ENCODE measurements at regions not wholly inside any gene's neighbourhood (a gene's known extent, or its start where the extent isn't known, plus 50 kb on each side); places are given as distances from the start of the nearest gene placed in this dataset.

- DNase-seq, result no peak
- in situ Hi-C loops (cut with MboI), result no loop called here
These were observed 298.6 kb downstream of the PABPC4L start for GRCh38 chr4:133903029-133903428.

GRCh38 chr4:133891011-133891410 is 310.6 kb downstream of the PABPC4L start:
- DNase-seq, result no peak
- Histone ChIP-seq H2AFZ (no peak overlapping the region), H3K4me1 (ENCODE audit: insufficient read depth) (no peaks in the 10 kb centered on the region), H4K20me1 (ENCODE audit: insufficient read depth) (no peaks in the 10 kb centered on the region), H3K27ac (no peak overlapping the region), H3K9ac (no peak overlapping the region), H3K27me3 (replicated peaks; ENCODE audit: insufficient read depth) (no peaks in the 10 kb centered on the region), H3K9me3 (ENCODE audit: low read depth) (no peaks in the 10 kb centered on the region), H3K9me2 (ENCODE audit: insufficient read depth) (no peaks in the 10 kb centered on the region), H3K79me2 (ENCODE audit: insufficient read depth) (no peaks in the 10 kb centered on the region), H3K4me2 (ENCODE audit: unreplicated experiment) (no peak overlapping the region), H3F3A (ENCODE audit: insufficient read depth) (no peaks in the 10 kb centered on the region), H3K36me3 (ENCODE audit: low read depth) (no peaks in the 10 kb centered on the region), H3K4me3 (no peak overlapping the region)
- in situ Hi-C loops (cut with MboI), result no loop called here
- WGBS, 2 experiments (ENCODE audit: low coverage in 1 of 2, low lambda C conversion rate in 2 of 2, missing lambda C conversion rate in 2 of 2), result 25 to 38% methylated on average over 1 of the region's 1 CpG
- no peak for TF ChIP-seq EZH2phosphoT487 (IDR thresholded peaks at IDR 0.05; ENCODE audit: insufficient read depth, low read depth)

More at GRCh38 chr4:133903029-133903428, 298.6 kb downstream of the PABPC4L start:
- no peaks in the 10 kb centered on the region for H3K36me3 ChIP-seq (ENCODE audit: low read depth)
- H3F3A ChIP-seq (ENCODE audit: insufficient read depth), result no peaks in the 10 kb centered on the region
- H3K9me3 ChIP-seq (ENCODE audit: low read depth), result no peaks in the 10 kb centered on the region
- H3K9me2 ChIP-seq (ENCODE audit: insufficient read depth), result no peaks in the 10 kb centered on the region
- no peak for TF ChIP-seq EZH2 (IDR thresholded peaks at IDR 0.05; ENCODE audit: insufficient read depth, poor library complexity, severe bottlenecking)
- TF ChIP-seq EZH2phosphoT487 (IDR thresholded peaks at IDR 0.05; ENCODE audit: insufficient read depth, low read depth), result no peak
- no peak overlapping the region for H3K9ac ChIP-seq
- no peak overlapping the region for H2AFZ ChIP-seq
- no peaks in the 10 kb centered on the region for H3K4me1 ChIP-seq (ENCODE audit: insufficient read depth)
- H3K79me2 ChIP-seq (ENCODE audit: insufficient read depth), result no peaks in the 10 kb centered on the region
- H4K20me1 ChIP-seq (ENCODE audit: insufficient read depth), result no peaks in the 10 kb centered on the region
- H3K27me3 ChIP-seq (replicated peaks; ENCODE audit: insufficient read depth), result no peaks in the 10 kb centered on the region
- no peak overlapping the region for H3K4me2 ChIP-seq (ENCODE audit: unreplicated experiment)
- H3K4me3 ChIP-seq, result no peak overlapping the region
- no peak overlapping the region for H3K27ac ChIP-seq

- Histone ChIP-seq H3K9me3 (ENCODE audit: low read depth) (no peaks in the 10 kb centered on the region), H3K4me3 (no peak overlapping the region), H2AFZ (no peak overlapping the region), H3K27me3 (replicated peaks; ENCODE audit: insufficient read depth) (no peaks in the 10 kb centered on the region), H3K4me2 (ENCODE audit: unreplicated experiment) (no peak overlapping the region), H3K36me3 (ENCODE audit: low read depth) (no peaks in the 10 kb centered on the region), H3F3A (ENCODE audit: insufficient read depth) (no peaks in the 10 kb centered on the region), H3K9me2 (ENCODE audit: insufficient read depth) (no peaks in the 10 kb centered on the region), H4K20me1 (ENCODE audit: insufficient read depth) (no peaks in the 10 kb centered on the region), H3K27ac (no peak overlapping the region), H3K9ac (no peak overlapping the region), H3K4me1 (ENCODE audit: insufficient read depth) (no peaks in the 10 kb centered on the region), H3K79me2 (ENCODE audit: insufficient read depth) (no peaks in the 10 kb centered on the region)
- TF ChIP-seq EZH2 (IDR thresholded peaks at IDR 0.05; ENCODE audit: insufficient read depth, poor library complexity, severe bottlenecking) (no peak), EZH2phosphoT487 (IDR thresholded peaks at IDR 0.05; ENCODE audit: insufficient read depth, low read depth) (no peak)
- in situ Hi-C loops (cut with MboI), result no loop called here
- no peak for DNase-seq
- WGBS, 2 experiments (ENCODE audit: low coverage in 1 of 2, low lambda C conversion rate in 2 of 2, missing lambda C conversion rate in 2 of 2), result 44 to 56% methylated on average over 4 of the region's 4 CpGs
These were observed 313.9 kb downstream of the PABPC4L start for GRCh38 chr4:133887723-133888122.

GRCh38 chr4:133869486-133869885 is 332.1 kb downstream of the PABPC4L start:
- Histone ChIP-seq H3K4me3 (no peak overlapping the region), H3K27ac (no peak overlapping the region), H3K9me3 (ENCODE audit: low read depth) (no peaks in the 10 kb centered on the region), H3K9ac (no peak overlapping the region), H3K9me2 (ENCODE audit: insufficient read depth) (no peaks in the 10 kb centered on the region), H4K20me1 (ENCODE audit: insufficient read depth) (no peaks in the 10 kb centered on the region), H3K4me2 (ENCODE audit: unreplicated experiment) (no peak overlapping the region), H3F3A (ENCODE audit: insufficient read depth) (peaks cover 11% of the 10 kb centered on the region; the same call in 1 of the 2 replicates), H2AFZ (no peak overlapping the region), H3K27me3 (replicated peaks; ENCODE audit: insufficient read depth) (no peaks in the 10 kb centered on the region), H3K79me2 (ENCODE audit: insufficient read depth) (no peaks in the 10 kb centered on the region), H3K4me1 (ENCODE audit: insufficient read depth) (peaks cover 17% of the 10 kb centered on the region), H3K36me3 (ENCODE audit: low read depth) (no peaks in the 10 kb centered on the region)
- no peak for DNase-seq
- 77 to 85% methylated on average over 3 of the region's 3 CpGs for WGBS, 2 experiments (ENCODE audit: low coverage in 1 of 2, low lambda C conversion rate in 2 of 2, missing lambda C conversion rate in 2 of 2)
- TF ChIP-seq EZH2phosphoT487 (IDR thresholded peaks at IDR 0.05; ENCODE audit: insufficient read depth, low read depth) (no peak), EZH2 (IDR thresholded peaks at IDR 0.05; ENCODE audit: insufficient read depth, poor library complexity, severe bottlenecking) (no peak)
- in situ Hi-C loops (cut with MboI), result no loop called here

GRCh38 chr4:133868856-133869255 is 332.7 kb downstream of the PABPC4L start:
- in situ Hi-C loops (cut with MboI), result no loop called here
- Histone ChIP-seq H3K9me3 (ENCODE audit: low read depth) (no peaks in the 10 kb centered on the region), H3K79me2 (ENCODE audit: insufficient read depth) (no peaks in the 10 kb centered on the region), H3K36me3 (ENCODE audit: low read depth) (no peaks in the 10 kb centered on the region), H3K27ac (no peak overlapping the region), H3F3A (ENCODE audit: insufficient read depth) (peaks cover 11% of the 10 kb centered on the region; the same call in 1 of the 2 replicates), H3K4me1 (ENCODE audit: insufficient read depth) (peaks cover 17% of the 10 kb centered on the region), H3K9ac (no peak overlapping the region), H2AFZ (no peak overlapping the region), H4K20me1 (ENCODE audit: insufficient read depth) (no peaks in the 10 kb centered on the region), H3K4me2 (ENCODE audit: unreplicated experiment) (no peak overlapping the region), H3K4me3 (no peak overlapping the region), H3K27me3 (replicated peaks; ENCODE audit: insufficient read depth) (no peaks in the 10 kb centered on the region), H3K9me2 (ENCODE audit: insufficient read depth) (no peaks in the 10 kb centered on the region)
- TF ChIP-seq EZH2phosphoT487 (IDR thresholded peaks at IDR 0.05; ENCODE audit: insufficient read depth, low read depth) (no peak), EZH2 (IDR thresholded peaks at IDR 0.05; ENCODE audit: insufficient read depth, poor library complexity, severe bottlenecking) (no peak)
- DNase-seq, result no peak
- 56 to 66% methylated on average over 4 of the region's 4 CpGs for WGBS, 2 experiments (ENCODE audit: low coverage in 1 of 2, low lambda C conversion rate in 2 of 2, missing lambda C conversion rate in 2 of 2)

Data from GM23248 (cell line).